Hepatocyte (in vitro differentiated cells): ENCODE measurements at regions not wholly inside any gene's neighbourhood (a gene's known extent, or its start where the extent isn't known, plus 50 kb on each side); places are given as distances from the start of the nearest gene placed in this dataset.

Experiments
- CTCF ChIP-seq: fragments of 200-600 bp; sonication (generic); IDR thresholded peaks from 2 replicates; pipeline ENCODE4 v1.5.1; 2016; ENCODE audit warnings: antibody characterized with exemption, mild to moderate bottlenecking; ENCODE audit not compliant: poor library complexity
- EZH2 ChIP-seq: fragments of 200-600 bp; sonication (generic); IDR thresholded peaks from 2 replicates; pipeline ENCODE4 v1.6.1; 2016; ENCODE audit warnings: antibody characterized with exemption, mild to moderate bottlenecking, borderline replicate concordance
- EZH2phosphoT487 ChIP-seq: fragments of 200-600 bp; sonication (generic); IDR thresholded peaks from one replicate; pipeline ENCODE4 v1.6.1; 2018; ENCODE audit warnings: antibody characterized with exemption, mild to moderate bottlenecking, low read depth, moderate library complexity; ENCODE audit not compliant: unreplicated experiment, severe bottlenecking

DNA sequence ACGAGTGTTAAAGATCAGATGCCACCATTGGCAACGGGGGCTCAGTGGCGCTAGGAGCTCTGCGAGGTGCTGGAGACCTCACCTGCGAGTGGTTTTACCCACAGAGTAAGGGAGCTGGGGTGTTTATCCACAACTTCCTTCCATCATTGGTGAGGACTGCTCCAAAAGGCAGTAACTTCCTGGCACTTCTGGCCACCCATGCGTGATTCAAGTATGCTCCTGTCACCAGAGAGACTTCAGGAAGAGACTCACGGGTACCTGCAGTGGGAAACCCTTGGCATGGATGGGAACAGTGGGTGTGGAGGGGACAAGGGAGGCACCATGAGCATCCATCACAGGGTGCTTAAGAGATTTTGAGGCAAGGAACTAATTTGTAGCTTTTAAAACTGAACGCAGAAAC, 53.2 kb downstream of the RIN2 start:
- TF ChIP-seq CTCF (no peak), EZH2 (no peak), EZH2phosphoT487 (no peak)
